ENCODE measurements at regions not wholly inside any gene's neighbourhood (a gene's known extent, or its start where the extent isn't known, plus 50 kb on each side); places are given as distances from the start of the nearest gene placed in this dataset.

DNA sequence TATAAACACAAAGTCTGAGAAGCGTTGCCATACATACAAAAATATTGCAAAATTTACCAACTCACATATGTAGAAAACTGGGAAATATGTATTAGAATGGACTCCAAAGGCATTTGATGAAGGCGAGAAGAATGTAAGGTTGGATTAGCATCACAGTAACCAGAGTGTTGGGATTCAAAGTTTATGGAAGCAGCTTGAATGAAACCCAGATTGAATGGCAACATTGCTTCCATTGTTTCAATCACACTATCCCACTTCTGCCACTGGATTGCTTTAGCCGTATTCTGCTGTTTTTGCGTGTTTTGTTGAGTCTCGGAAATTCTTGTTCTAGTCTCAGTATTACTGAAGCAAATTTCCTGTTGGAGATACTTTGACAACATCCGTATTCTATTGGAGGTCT, 609.0 kb upstream of the LRATD1 start:
- Histone ChIP-seq H3K79me2 (replicated peaks; ENCODE audit: insufficient read depth) (no peaks in the 10 kb centered on the region), H3K9me2 (ENCODE audit: insufficient read depth) (no peaks in the 10 kb centered on the region), H3K27me3 (ENCODE audit: insufficient read depth) (no peaks in the 10 kb centered on the region), H3K4me1 (ENCODE audit: insufficient read depth) (peaks cover 4% of the 10 kb centered on the region; the same call in 1 of the 2 replicates), H3K4me2 (no peak overlapping the region), H3K4me3 (no peak overlapping the region), H3K27ac (ENCODE audit: low read depth) (no peak overlapping the region; the same call in 1 of the 2 replicates), H4K20me1 (replicated peaks; ENCODE audit: insufficient read depth) (no peaks in the 10 kb centered on the region), H3K36me3 (ENCODE audit: insufficient read depth) (no peaks in the 10 kb centered on the region), H2AFZ (no peak overlapping the region), H3F3A (replicated peaks; ENCODE audit: low read depth) (no peaks in the 10 kb centered on the region)
- DNase-seq (ENCODE audit: low spot score) (peak; percentile 47), ATAC-seq (peak; percentile 54)
- Mint-ChIP-seq H3K4me1 (peaks cover 8% of the 10 kb centered on the region; the same call in 2 of the 3 replicates), H3K9me3 (no peaks in the 10 kb centered on the region), H3K27ac (no peak overlapping the region), H3K36me3 (ENCODE audit: low read depth) (no peaks in the 10 kb centered on the region), H3K4me3 (no peak overlapping the region), H3K27me3 (ENCODE audit: insufficient read depth, low read depth, poor library complexity) (peaks cover 2% of the 10 kb centered on the region)
- TF ChIP-seq EZH2phosphoT487 (IDR thresholded peaks at IDR 0.05; ENCODE audit: unreplicated experiment) (no peak), JUNB (IDR thresholded peaks at IDR 0.05; ENCODE audit: unreplicated experiment) (no peak), ETS1 (IDR thresholded peaks at IDR 0.05) (no peak), CREB1 (CRISPR knock-in tag; IDR thresholded peaks at IDR 0.05; ENCODE audit: low read depth) (no peak), STAT1 (IDR thresholded peaks at IDR 0.05; ENCODE audit: unreplicated experiment) (no peak)
- TF ChIP-seq, protein P1, sequence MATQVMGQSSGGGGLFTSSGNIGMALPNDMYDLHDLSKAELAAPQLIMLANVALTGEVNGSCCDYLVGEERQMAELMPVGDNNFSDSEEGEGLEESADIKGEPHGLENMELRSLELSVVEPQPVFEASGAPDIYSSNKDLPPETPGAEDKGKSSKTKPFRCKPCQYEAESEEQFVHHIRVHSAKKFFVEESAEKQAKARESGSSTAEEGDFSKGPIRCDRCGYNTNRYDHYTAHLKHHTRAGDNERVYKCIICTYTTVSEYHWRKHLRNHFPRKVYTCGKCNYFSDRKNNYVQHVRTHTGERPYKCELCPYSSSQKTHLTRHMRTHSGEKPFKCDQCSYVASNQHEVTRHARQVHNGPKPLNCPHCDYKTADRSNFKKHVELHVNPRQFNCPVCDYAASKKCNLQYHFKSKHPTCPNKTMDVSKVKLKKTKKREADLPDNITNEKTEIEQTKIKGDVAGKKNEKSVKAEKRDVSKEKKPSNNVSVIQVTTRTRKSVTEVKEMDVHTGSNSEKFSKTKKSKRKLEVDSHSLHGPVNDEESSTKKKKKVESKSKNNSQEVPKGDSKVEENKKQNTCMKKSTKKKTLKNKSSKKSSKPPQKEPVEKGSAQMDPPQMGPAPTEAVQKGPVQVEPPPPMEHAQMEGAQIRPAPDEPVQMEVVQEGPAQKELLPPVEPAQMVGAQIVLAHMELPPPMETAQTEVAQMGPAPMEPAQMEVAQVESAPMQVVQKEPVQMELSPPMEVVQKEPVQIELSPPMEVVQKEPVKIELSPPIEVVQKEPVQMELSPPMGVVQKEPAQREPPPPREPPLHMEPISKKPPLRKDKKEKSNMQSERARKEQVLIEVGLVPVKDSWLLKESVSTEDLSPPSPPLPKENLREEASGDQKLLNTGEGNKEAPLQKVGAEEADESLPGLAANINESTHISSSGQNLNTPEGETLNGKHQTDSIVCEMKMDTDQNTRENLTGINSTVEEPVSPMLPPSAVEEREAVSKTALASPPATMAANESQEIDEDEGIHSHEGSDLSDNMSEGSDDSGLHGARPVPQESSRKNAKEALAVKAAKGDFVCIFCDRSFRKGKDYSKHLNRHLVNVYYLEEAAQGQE (IDR thresholded peaks at IDR 0.05; ENCODE audit: unreplicated experiment) = no peak
- TF ChIP-seq, protein P2, sequence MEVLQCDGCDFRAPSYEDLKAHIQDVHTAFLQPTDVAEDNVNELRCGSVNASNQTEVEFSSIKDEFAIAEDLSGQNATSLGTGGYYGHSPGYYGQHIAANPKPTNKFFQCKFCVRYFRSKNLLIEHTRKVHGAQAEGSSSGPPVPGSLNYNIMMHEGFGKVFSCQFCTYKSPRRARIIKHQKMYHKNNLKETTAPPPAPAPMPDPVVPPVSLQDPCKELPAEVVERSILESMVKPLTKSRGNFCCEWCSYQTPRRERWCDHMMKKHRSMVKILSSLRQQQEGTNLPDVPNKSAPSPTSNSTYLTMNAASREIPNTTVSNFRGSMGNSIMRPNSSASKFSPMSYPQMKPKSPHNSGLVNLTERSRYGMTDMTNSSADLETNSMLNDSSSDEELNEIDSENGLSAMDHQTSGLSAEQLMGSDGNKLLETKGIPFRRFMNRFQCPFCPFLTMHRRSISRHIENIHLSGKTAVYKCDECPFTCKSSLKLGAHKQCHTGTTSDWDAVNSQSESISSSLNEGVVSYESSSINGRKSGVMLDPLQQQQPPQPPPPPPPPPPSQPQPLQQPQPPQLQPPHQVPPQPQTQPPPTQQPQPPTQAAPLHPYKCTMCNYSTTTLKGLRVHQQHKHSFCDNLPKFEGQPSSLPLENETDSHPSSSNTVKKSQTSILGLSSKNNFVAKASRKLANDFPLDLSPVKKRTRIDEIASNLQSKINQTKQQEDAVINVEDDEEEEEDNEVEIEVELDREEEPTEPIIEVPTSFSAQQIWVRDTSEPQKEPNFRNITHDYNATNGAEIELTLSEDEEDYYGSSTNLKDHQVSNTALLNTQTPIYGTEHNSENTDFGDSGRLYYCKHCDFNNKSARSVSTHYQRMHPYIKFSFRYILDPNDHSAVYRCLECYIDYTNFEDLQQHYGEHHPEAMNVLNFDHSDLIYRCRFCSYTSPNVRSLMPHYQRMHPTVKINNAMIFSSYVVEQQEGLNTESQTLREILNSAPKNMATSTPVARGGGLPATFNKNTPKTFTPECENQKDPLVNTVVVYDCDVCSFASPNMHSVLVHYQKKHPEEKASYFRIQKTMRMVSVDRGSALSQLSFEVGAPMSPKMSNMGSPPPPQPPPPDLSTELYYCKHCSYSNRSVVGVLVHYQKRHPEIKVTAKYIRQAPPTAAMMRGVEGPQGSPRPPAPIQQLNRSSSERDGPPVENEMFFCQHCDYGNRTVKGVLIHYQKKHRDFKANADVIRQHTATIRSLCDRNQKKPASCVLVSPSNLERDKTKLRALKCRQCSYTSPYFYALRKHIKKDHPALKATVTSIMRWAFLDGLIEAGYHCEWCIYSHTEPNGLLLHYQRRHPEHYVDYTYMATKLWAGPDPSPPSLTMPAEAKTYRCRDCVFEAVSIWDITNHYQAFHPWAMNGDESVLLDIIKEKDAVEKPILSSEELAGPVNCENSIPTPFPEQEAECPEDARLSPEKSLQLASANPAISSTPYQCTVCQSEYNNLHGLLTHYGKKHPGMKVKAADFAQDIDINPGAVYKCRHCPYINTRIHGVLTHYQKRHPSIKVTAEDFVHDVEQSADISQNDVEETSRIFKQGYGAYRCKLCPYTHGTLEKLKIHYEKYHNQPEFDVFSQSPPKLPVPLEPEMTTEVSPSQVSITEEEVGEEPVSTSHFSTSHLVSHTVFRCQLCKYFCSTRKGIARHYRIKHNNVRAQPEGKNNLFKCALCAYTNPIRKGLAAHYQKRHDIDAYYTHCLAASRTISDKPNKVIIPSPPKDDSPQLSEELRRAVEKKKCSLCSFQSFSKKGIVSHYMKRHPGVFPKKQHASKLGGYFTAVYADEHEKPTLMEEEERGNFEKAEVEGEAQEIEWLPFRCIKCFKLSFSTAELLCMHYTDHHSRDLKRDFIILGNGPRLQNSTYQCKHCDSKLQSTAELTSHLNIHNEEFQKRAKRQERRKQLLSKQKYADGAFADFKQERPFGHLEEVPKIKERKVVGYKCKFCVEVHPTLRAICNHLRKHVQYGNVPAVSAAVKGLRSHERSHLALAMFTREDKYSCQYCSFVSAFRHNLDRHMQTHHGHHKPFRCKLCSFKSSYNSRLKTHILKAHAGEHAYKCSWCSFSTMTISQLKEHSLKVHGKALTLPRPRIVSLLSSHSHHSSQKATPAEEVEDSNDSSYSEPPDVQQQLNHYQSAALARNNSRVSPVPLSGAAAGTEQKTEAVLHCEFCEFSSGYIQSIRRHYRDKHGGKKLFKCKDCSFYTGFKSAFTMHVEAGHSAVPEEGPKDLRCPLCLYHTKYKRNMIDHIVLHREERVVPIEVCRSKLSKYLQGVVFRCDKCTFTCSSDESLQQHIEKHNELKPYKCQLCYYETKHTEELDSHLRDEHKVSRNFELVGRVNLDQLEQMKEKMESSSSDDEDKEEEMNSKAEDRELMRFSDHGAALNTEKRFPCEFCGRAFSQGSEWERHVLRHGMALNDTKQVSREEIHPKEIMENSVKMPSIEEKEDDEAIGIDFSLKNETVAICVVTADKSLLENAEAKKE (CRISPR knock-in tag; IDR thresholded peaks at IDR 0.05) = no peak
- TF ChIP-seq, protein P3, sequence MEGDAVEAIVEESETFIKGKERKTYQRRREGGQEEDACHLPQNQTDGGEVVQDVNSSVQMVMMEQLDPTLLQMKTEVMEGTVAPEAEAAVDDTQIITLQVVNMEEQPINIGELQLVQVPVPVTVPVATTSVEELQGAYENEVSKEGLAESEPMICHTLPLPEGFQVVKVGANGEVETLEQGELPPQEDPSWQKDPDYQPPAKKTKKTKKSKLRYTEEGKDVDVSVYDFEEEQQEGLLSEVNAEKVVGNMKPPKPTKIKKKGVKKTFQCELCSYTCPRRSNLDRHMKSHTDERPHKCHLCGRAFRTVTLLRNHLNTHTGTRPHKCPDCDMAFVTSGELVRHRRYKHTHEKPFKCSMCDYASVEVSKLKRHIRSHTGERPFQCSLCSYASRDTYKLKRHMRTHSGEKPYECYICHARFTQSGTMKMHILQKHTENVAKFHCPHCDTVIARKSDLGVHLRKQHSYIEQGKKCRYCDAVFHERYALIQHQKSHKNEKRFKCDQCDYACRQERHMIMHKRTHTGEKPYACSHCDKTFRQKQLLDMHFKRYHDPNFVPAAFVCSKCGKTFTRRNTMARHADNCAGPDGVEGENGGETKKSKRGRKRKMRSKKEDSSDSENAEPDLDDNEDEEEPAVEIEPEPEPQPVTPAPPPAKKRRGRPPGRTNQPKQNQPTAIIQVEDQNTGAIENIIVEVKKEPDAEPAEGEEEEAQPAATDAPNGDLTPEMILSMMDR (conservative IDR thresholded peaks at IDR 0.05; ENCODE audit: low read depth in 2 of 2) = no peak
